ENCODE measurements at regions not wholly inside any gene's neighbourhood (a gene's known extent, or its start where the extent isn't known, plus 50 kb on each side); places are given as distances from the start of the nearest gene placed in this dataset.

DNA sequence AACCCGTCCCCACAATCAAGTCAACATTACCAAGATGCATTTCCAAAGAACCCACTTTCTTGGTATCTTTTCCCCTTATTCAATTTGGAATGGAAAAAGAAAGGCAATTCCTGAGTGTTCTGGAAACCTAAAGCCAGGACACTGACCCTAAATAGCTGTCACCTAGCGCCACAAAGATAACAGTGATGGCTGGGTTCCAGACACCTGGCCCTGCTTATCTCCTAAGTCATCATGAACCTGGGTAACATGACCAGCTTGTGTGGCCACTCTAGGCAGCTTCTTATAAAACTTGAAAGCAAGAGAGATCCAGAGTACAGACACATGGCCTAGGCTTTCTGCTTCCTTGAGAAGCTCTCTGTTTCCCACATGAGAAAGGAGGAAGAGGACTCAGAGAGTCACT lies 95.4 kb downstream of the BOD1L2 start:
- no peak for DNase-seq (ENCODE audit: low read depth in 3 of 3, low spot score in 2 of 3)

DNA sequence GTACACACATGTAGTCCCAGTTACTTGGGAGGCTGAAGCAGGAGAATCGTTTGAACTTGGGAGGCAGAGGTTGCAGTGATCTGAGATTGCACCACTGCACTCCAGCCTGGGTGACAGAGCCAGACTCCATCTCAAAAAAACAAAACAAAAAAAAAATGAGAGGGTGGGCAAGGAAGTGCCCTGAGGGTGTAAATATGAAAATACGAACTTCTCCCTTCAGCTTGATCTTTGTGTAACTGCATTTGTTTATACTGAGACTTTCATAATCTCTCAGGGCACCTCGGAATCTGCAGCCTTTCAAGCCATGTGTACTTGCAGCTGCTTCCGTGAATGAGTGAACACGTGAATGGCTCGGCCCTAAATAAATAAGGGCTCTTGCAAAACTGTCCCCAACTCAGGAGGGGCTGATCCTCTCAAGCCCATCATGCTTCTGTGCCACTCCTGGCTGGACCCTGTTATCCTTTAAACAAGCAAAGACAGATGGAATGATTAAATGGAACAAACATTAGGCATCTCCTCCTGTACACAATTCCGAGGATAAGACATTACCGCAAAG lies 96.8 kb downstream of the BOD1L2 start:
- no peak for DNase-seq (ENCODE audit: low read depth in 3 of 3, low spot score in 2 of 3)

DNA sequence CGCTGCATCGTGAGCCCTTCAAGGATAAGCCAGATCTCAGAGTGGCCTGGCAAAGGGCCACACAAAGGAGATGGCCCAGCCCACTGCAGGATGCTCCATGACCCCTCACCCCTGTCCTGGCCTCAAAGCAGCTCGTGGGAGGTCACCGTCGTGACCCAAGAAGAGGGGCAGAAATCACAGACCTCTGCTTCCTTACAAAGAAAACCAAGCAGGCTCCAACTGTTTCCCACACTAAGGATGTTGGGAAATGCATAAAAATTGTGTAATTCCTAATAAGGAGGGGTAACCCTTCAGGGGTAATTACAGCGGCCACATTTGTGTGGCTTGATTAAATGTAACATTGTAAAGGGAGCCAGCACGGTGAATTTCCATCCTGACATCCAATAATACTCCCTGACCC lies 102.3 kb downstream of the BOD1L2 start:
- no peak for DNase-seq (ENCODE audit: low read depth in 3 of 3, low spot score in 2 of 3)

DNA sequence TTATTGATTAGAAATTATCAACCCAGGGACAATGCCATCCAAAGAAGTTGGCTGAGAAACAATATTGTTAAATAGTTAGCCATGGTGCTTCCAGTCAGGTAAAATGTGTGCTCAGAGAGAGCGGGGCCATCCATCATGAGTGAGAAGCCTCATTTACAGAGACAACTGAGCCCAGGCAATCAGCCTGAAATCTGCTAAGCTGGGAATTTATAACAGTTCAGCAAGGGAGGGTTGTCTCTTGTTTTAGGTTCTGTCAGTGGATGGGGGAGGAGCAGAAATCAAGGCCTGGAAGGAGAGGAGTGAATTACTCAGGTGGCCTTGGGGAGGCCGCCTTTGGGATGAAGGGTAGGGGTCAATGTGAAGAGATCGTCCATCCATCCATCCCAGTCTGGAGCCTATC lies 102.5 kb upstream of the ST8SIA3 start:
- peak in 1 of 3 donors; percentile 5 for DNase-seq (ENCODE audit: low read depth in 3 of 3, low spot score in 2 of 3)

DNA sequence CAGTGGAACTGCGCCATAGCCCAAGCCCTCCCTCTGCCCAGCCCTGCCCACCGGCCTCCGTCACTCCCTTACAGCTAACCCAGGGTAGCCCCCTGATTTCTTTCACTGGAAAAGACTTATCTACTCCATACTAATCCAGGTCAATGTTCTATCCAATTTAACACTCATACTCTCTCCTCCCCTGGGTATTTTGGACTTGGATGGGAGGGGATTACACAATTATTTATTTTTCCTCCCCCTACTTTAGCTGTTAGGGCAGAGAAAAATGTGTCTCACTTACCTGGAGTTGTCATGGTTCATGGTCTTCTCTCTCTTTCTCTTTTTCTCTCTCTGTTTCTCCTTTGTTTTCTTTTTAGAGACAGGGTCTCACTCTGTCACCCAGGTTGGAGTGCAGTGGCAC lies 100.6 kb upstream of the ST8SIA3 start:
- DNase-seq (ENCODE audit: low read depth in 3 of 3, low spot score in 2 of 3): no peak

DNA sequence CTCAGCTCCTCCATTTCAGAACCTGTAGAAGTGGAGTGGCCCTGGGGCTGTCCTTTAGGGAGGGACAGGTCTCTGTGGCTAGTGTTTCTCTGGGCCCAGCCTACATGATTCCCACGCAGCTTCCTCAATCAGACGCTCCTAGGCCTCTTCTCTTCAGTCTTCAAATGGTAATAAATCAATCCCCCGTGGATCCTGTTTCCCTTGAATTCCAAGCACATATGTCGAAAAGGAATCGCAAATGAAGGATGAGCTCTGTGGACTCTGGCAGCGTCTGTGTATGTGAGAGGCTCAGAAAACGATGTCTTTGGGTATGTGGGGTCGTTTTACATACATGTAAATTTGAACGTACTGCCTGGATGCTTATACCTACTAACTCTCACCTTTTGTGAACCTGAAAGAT lies 98.5 kb upstream of the ST8SIA3 start:
- no peak for DNase-seq (ENCODE audit: low read depth in 3 of 3, low spot score in 2 of 3)

DNA sequence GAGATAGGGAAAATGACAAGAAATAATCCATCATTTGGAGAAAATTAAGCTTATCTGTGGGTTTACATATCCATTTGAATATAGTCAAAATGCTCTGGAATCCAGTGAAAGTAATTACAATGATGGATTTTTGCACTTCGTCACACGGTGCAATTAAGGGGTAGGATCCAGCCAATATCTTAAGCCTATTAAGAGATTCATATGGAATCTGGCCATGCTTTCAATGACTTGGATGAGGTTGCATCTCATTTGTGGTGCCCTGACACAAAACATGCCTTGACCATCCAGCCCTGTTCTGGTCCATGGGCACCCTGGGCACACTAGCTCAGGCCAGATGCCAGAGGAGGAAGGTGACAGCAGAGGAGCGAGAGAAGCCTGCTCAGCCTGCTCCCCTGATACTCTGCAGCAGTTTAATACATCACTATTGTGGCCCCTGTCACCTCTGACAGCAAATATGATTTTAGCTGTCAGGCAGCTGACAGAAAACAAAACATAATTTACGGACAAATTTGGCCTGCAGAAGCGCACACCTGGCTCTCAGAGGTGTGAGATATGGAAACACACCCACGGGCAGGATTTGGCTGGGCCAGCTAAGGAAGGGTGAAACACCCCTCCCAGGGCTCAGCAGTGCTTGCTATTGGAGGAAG lies 94.1 kb upstream of the ST8SIA3 start:
- DNase-seq (ENCODE audit: low read depth in 3 of 3, low spot score in 2 of 3): no peak

DNA sequence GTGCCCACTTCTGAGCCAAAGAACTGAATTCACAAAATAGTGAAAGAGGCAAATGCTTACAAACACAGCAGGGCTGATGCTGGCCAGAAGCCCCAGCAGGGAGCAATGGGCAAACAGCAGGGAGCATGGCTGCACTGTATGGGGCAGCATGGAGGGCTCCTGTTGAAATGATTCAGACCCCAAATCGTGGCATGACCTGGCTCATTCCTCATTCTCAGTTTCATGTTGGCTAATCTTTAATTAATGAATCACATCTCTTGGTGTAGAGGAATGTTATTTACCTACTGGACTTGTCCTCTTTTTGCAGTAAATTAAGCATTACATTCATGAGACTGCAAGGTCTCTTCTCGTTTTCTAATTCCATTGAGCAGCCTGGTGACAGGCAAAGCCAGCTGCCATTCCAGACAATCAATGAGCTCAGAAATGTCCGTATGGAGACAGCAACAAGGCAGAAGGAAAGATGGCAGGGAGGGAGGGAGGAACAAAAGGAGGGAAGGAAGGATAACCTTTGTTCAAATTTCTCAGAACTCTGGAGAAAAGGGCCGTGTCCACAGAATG lies 84.9 kb upstream of the ST8SIA3 start:
- no peak for DNase-seq (ENCODE audit: low read depth in 3 of 3, low spot score in 2 of 3)

DNA sequence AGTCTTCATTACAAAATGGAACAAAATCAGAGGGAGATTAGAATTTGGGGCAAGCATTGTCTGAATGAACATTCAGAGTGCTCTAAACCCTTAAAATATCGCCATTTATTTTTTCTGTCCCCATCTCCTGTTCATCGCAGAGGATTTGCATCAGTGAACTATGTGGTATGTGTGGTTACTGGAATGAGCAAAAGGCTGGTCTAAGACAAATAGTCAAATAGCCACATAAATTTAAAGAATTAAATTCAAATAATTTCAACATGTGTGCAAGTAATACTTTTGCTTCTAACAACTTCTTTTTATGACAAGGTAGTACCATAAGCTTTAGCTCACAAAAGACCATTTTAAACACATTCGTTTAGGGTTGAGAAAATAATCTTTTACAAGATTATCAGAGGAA lies 82.6 kb upstream of the ST8SIA3 start:
- no peak for DNase-seq (ENCODE audit: low read depth in 3 of 3, low spot score in 2 of 3)

DNA sequence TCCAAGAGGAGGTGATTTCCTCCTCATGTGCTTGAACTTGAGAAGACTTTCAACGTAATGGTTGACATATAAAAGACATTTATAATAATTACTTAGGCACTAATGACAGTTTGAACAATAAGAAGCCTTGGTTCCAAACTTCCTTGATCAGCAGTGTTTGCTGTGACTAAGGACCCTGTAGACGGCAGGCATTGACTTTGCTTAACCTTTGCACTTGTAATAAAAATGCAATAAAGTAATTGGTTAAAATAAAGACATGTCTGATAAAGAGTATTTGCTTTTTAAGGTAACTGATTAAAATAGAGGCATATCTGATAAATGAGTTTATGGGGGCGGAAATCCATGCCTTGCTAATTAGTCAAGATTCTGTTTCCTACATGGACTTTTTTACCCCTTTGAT lies 82.2 kb upstream of the ST8SIA3 start:
- DNase-seq (ENCODE audit: low read depth in 3 of 3, low spot score in 2 of 3): no peak

DNA sequence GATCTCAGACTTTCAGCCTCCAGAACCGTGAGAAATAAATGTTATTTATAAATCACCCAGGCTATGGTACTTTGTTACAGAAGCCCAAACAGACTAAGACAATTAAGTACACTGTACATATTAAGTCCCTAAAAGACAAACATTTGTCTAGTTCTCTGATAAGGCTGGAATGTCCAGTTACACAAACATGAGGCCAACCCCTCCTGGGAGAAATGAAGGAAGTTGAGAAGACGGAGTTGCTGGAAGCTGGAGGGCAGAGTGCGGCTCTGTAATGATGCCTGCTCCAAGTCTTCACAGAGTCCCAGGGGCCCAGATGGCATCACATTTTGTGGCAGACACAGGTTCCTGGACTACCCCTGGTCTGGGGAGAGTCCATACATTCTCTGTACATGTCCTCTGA lies 79.2 kb upstream of the ST8SIA3 start:
- no peak for DNase-seq (ENCODE audit: low read depth in 3 of 3, low spot score in 2 of 3)

DNA sequence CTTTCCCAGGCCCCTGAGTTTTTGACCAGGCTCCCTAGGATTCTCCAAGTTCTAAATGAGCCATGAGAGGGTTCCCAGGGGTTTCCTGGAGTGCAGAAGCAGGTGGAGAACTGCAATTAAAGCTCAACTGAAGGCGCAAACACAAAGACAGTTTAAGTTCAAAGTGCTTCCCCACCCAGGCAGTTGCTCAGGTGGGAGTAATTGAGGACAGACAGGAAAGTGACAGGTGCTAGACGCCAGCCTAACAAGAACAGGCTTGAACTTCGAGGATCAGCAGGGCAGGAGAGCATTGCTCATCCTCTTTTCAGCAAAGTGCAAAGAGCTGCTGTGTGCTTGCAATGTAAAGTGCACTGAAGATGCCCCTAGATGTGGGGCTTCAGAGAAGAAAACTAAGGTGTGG lies 77.2 kb upstream of the ST8SIA3 start:
- DNase-seq (ENCODE audit: low read depth in 3 of 3, low spot score in 2 of 3): no peak

DNA sequence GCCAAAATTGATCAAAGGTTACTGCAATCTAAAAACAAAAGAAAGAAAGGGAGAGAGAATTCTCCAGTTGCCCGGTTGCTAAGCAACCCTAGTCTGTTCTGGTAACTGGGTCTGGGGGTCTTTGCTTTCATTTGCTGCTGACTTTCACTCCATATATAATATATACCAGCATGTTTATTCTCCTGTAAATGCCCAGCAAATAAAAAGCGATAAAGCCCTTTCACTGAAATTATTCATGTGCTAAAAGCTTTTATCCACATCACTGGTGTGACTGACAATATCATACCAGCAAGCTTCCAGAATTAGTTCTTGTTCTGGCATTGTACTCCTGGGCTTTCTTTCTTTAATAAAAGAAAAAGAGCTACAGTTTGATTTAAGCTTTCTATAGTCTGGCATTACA lies 75.5 kb upstream of the ST8SIA3 start:
- DNase-seq (ENCODE audit: low read depth in 3 of 3, low spot score in 2 of 3): no peak

DNA sequence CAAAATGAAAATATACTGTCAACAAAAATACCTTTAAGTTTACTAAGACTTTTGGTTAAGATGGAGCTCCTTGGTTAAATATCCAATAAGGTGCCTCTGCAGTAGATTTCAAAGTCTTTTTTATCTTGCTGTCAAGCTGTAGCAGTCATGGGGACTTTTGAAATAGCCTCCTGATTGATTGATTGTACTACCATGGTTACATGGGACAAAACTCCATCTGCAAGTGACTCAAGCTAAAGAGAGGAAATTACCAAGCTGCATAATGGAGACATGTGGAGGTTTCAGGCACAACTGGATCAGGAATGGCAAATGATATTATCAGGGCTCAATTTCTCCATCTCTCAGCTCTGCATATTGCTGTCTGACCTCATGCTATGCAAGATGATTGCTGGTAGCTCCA lies 73.4 kb upstream of the ST8SIA3 start:
- no peak for DNase-seq (ENCODE audit: low read depth in 3 of 3, low spot score in 2 of 3)

DNA sequence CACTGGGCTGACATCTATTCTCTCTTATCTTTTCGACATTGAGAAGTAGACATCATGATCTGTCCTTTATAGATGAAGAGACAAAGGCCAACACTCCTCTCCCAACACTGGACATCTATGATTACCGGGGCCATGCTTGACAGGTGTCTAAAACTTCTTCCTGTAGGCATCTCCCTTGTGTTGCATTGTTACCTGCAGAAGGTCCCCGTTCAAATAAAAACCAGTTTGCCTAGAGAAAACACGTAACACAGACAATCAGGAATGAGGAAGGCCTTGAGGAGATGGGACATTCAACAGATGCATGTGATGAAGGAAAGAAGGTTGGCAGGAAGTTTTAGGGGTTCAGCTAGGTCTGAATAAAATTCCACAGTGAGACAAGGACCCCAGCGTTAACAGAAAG lies 70.8 kb upstream of the ST8SIA3 start:
- DNase-seq (ENCODE audit: low read depth in 3 of 3, low spot score in 2 of 3): no peak

DNA sequence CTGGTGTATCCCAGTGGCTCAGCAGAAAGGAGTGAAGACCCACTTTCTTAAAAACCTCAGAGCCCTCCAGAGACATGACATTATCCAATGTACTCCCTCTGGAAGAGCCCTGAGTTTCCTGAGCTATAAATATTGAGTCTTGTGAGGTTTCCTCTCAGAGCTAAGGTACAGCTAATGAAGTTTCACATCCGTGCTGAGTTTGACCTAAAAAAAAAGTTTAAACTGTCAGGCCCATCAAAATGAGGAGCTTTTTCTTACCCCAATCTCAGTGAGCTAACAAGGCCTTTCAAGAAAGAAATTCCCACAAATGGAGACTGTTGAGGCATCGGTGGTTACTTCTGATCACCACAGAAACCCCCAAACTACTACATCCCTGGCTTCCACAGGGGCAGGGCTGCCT lies 65.4 kb upstream of the ST8SIA3 start:
- no peak for DNase-seq (ENCODE audit: low read depth in 3 of 3, low spot score in 2 of 3)

DNA sequence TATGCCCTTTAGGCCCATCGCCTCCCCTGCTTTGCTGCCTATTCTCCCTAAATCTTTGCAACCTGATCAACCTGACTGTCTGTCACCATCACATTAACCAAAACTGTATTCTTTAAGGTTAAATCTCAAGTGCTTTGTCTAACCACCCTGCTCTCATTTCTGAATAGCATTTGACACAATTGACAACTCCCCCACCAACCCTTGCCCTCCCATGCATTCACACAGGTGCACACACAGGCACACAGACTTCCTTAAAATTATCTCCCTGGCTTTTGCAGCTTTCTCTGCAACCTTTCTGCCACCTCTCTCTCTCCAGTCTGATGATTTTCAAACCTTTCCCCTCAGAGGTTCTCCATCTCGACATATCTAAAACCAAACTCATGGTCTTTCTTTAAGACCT lies 64.6 kb upstream of the ST8SIA3 start:
- no peak for DNase-seq (ENCODE audit: low read depth in 3 of 3, low spot score in 2 of 3)

DNA sequence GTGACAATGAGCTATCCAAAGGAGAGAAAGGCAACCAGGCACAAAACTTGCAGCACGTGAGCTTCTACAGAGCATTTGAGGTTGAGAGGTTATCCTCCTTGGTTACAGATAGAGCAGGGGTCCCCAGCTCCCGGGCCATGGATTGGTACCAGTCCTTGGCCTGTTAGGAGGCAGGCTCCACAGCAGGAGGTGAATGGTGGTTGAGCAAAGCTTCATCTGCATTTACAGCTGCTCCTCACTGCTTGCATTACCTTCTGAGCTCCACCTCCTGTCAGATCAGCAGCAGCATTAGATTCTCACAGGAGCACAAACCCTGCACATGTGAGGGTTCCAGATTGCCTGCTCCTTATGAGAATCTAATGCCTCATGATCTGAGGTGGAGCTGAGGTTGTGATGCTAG lies 57.8 kb upstream of the ST8SIA3 start:
- DNase-seq (ENCODE audit: low read depth in 3 of 3, low spot score in 2 of 3): no peak

DNA sequence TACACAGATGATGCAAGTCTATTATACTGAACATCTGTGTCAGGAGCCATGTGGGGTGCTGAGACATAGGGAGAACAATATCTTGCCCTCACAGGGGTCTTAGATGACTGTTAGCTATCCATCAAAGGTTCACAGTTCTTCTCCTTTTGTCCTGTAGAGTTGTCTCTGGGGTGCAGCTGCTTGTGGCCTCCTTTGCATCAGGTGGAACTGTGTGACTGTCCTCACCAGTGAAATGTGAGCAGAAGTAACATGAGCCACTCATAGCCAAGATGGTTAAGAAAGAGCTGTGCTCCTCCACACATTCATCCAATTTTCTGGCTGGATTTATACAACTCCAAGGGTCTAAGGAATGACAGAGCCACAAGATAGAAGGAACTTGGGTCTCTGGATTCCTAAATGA lies 56.0 kb upstream of the ST8SIA3 start:
- no peak for DNase-seq (ENCODE audit: low read depth in 3 of 3, low spot score in 2 of 3)

DNA sequence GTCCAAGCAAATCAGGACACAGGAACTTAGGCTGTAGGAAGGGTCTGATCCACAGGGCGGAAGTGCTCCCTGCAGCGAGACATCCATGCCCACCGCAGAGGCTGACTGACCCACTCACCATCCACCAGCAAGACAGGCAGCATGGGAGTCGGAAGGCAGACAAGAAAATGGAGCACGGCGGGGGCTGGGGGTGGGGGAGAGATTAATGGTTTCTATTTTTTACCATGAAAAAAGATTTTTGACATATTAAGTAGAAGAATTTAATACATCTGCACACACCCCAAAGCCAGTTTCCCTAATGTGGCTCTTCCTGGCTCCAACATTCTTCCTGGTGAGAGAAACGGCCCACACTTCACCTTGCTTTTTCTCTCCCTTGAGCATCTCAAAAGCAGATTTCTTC lies 55.1 kb upstream of the ST8SIA3 start:
- no peak for DNase-seq (ENCODE audit: low read depth in 3 of 3, low spot score in 2 of 3)

DNA sequence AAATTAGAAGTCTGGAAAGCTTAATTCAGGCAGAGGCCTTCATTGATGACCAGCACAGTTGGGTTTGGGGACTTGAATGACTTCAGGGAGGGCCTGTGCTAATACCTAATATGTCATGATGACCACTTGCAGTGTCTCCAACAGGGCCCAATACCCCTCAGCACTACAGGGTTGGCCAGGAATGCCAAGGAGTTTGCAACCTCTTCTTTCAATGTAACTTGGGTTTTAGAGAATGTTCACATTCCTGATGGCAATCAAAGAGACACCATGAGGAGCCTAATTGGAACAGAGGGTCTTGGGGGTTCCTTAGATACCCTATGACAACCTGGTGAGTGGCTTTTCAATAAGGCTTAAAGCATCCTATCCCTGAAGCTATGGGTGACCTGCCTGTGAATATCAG lies 52.4 kb upstream of the ST8SIA3 start:
- no peak for DNase-seq (ENCODE audit: low read depth in 3 of 3, low spot score in 2 of 3)

DNA sequence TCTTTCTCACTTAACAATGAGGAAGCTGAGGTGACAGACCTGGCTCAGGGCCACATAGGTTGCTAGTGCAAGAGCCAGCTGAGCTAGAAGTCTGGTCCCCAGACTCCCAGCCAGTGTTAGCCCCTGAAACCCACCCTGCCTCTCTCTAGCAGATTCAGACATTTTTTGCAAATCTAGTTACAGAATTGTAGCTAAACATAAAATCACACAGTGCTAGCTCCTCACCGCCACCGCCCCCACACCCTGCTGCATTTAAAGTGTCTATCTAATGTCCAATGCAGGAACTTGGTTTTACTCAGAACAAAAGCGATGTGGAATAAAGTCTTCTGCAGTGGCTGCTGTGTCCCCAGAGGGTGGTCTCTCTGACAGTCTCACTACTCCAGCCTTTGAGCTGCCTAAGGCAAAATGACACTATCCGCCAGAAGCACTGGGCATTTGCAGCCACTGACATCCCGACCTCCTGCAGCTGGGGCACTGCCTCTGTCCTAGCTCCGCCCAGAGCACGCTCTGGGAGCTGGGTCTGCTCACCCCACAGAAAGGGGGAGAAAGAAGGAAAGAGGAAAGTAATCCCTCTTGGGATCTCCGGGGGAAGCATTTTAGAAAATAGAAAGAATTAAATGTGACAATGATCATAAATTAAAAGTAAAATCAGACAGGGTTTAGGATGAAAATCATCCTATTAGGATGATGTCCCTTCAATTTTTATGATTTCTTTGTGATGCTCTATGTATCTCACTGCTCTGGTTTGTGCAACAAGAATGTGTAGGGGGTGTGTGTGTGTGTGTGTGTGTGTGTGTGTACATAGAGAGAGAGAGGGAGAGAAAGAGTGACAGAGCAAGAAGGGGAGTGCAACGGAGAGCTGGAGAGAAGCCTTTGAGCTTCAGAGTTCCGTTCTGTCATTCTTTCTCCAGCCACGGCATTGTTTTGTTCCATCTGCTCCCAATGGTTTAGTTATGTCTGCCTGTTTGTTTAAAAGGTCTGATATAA lies 50.5 kb upstream of the ST8SIA3 start:
- DNase-seq (ENCODE audit: low read depth in 3 of 3, low spot score in 2 of 3): no peak

Data from right renal cortex interstitium (tissue), 3 donors.